Muscle of leg (tissue), 3 donors: ENCODE measurements at regions not wholly inside any gene's neighbourhood (a gene's known extent, or its start where the extent isn't known, plus 50 kb on each side); places are given as distances from the start of the nearest gene placed in this dataset.

ENCODE experiments used
- DNase-seq: peaks from one replicate; pipeline ENCODE4 v3.0.0; 2013
- H3K27ac ChIP-seq: one replicate; pipeline ENCODE4 v1.5.1; 2013; ENCODE audit warnings: mild to moderate bottlenecking, low read length, control low read depth
- H3K27me3 ChIP-seq: one replicate; pipeline ENCODE4 v1.6.1; 2013; ENCODE audit warnings: low read length; ENCODE audit not compliant: control insufficient read depth, insufficient read depth
- H3K36me3 ChIP-seq: one replicate; pipeline ENCODE4 v1.6.1; 2013; ENCODE audit warnings: low read length; ENCODE audit not compliant: control insufficient read depth, insufficient read depth
- H3K4me1 ChIP-seq: one replicate; pipeline ENCODE4 v1.6.1; 2013; ENCODE audit warnings: low read length; ENCODE audit not compliant: control insufficient read depth, insufficient read depth
- H3K4me3 ChIP-seq: one replicate; pipeline ENCODE4 v1.5.1; 2013; ENCODE audit warnings: low read length, control low read depth
- H3K9me3 ChIP-seq: replicated peaks from 2 replicates; pipeline ENCODE4 v1.6.1; 2013; ENCODE audit warnings: low read depth, low read length; ENCODE audit not compliant: control insufficient read depth
- WGBS: methylation state at CpG from one replicate; pipeline ENCODE4 v1.1.5; 2013; ENCODE audit warnings: missing lambda C conversion rate; ENCODE audit not compliant: insufficient coverage; 5-methylcytosine and 5-hydroxymethylcytosine counted together

- WGBS, result 21% methylated on average over 4 of the region's 9 CpGs
- peaks cover 20% of the 10 kb centered on the region for H3K4me1 ChIP-seq
- peak; percentile 74 for DNase-seq
- no peaks in the 10 kb centered on the region for H3K9me3 ChIP-seq
- no peaks in the 10 kb centered on the region for H3K36me3 ChIP-seq
- no peak overlapping the region for H3K4me3 ChIP-seq
- no peaks in the 10 kb centered on the region for H3K27me3 ChIP-seq
- H3K27ac ChIP-seq, result peak overlapping the region; percentile 71
Observed at GRCh38 chr3:107969994-107970819, 120.6 kb downstream of the CD47 start.

GRCh38 chr3:107969525-107969924, 121.3 kb downstream of the CD47 start:
- peak overlapping the region; percentile 48 for H3K27ac ChIP-seq
- no peaks in the 10 kb centered on the region for H3K27me3 ChIP-seq
- no peaks in the 10 kb centered on the region for H3K36me3 ChIP-seq
- H3K4me3 ChIP-seq, result no peak overlapping the region
- no peak for DNase-seq
- 76% methylated on average over 4 of the region's 4 CpGs for WGBS
- peaks cover 20% of the 10 kb centered on the region for H3K4me1 ChIP-seq
- no peaks in the 10 kb centered on the region for H3K9me3 ChIP-seq

- no peak overlapping the region for H3K4me3 ChIP-seq
- 60% methylated on average over 2 of the region's 5 CpGs for WGBS
- no peak for DNase-seq
- no peaks in the 10 kb centered on the region for H3K9me3 ChIP-seq
- no peak overlapping the region for H3K27ac ChIP-seq
- H3K36me3 ChIP-seq, result no peaks in the 10 kb centered on the region
- H3K4me1 ChIP-seq, result peaks cover 18% of the 10 kb centered on the region
- no peaks in the 10 kb centered on the region for H3K27me3 ChIP-seq
Observed at GRCh38 chr3:107966276-107966675, 124.6 kb downstream of the CD47 start.

GRCh38 chr3:107965136-107965655, 125.6 kb downstream of the CD47 start:
- no peak for DNase-seq
- Histone ChIP-seq H3K27me3 (no peaks in the 10 kb centered on the region), H3K9me3 (no peaks in the 10 kb centered on the region), H3K27ac (no peak overlapping the region), H3K4me3 (no peak overlapping the region), H3K36me3 (no peaks in the 10 kb centered on the region), H3K4me1 (peaks cover 8% of the 10 kb centered on the region)
- WGBS, result no CpG with 5 or more reads among the region's 5 CpGs

- no CpG with 5 or more reads among the region's 1 CpG for WGBS
- H3K9me3 ChIP-seq, result no peaks in the 10 kb centered on the region
- H3K4me3 ChIP-seq, result no peak overlapping the region
- no peak overlapping the region for H3K27ac ChIP-seq
- no peaks in the 10 kb centered on the region for H3K36me3 ChIP-seq
- no peaks in the 10 kb centered on the region for H3K27me3 ChIP-seq
- no peak for DNase-seq
- peaks cover 5% of the 10 kb centered on the region for H3K4me1 ChIP-seq
Observed at GRCh38 chr3:107963581-107963980, 127.2 kb downstream of the CD47 start.

GRCh38 chr3:107962946-107963345, 127.9 kb downstream of the CD47 start:
- Histone ChIP-seq H3K27me3 (no peaks in the 10 kb centered on the region), H3K27ac (no peak overlapping the region), H3K36me3 (no peaks in the 10 kb centered on the region), H3K4me1 (peaks cover 7% of the 10 kb centered on the region), H3K4me3 (no peak overlapping the region), H3K9me3 (no peaks in the 10 kb centered on the region)
- no peak for DNase-seq
- 60% methylated on average over 1 of the region's 3 CpGs for WGBS

GRCh38 chr3:107962037-107962436, 128.8 kb downstream of the CD47 start:
- Histone ChIP-seq H3K27ac (no peak overlapping the region), H3K36me3 (no peaks in the 10 kb centered on the region), H3K4me1 (peaks cover 10% of the 10 kb centered on the region), H3K27me3 (no peaks in the 10 kb centered on the region), H3K4me3 (no peak overlapping the region), H3K9me3 (no peaks in the 10 kb centered on the region)
- no peak for DNase-seq
- WGBS, result 100% methylated on average over 3 of the region's 4 CpGs

- H3K27me3 ChIP-seq, result no peaks in the 10 kb centered on the region
- peaks cover 13% of the 10 kb centered on the region for H3K4me1 ChIP-seq
- no peak overlapping the region for H3K4me3 ChIP-seq
- peak overlapping the region; percentile 33 for H3K27ac ChIP-seq
- no peaks in the 10 kb centered on the region for H3K9me3 ChIP-seq
- H3K36me3 ChIP-seq, result no peaks in the 10 kb centered on the region
- DNase-seq, result peak; percentile 61
- WGBS, result 100% methylated on average over 1 of the region's 2 CpGs
Observed at GRCh38 chr3:107959550-107960154, 131.2 kb downstream of the CD47 start.

- H3K27ac ChIP-seq, result peak overlapping the region; percentile 89
- DNase-seq, result no peak
- no peaks in the 10 kb centered on the region for H3K9me3 ChIP-seq
- no CpG with 5 or more reads among the region's 1 CpG for WGBS
- H3K4me3 ChIP-seq, result no peak overlapping the region
- peaks cover 13% of the 10 kb centered on the region for H3K4me1 ChIP-seq
- H3K36me3 ChIP-seq, result no peaks in the 10 kb centered on the region
- no peaks in the 10 kb centered on the region for H3K27me3 ChIP-seq
Observed at GRCh38 chr3:107958146-107958545, 132.7 kb downstream of the CD47 start.

- no peaks in the 10 kb centered on the region for H3K9me3 ChIP-seq
- H3K27ac ChIP-seq, result peak overlapping the region; percentile 89
- 8% methylated on average over 5 of the region's 10 CpGs for WGBS
- no peak overlapping the region for H3K4me3 ChIP-seq
- H3K27me3 ChIP-seq, result no peaks in the 10 kb centered on the region
- H3K4me1 ChIP-seq, result peaks cover 13% of the 10 kb centered on the region
- peak; percentile 99 for DNase-seq
- no peaks in the 10 kb centered on the region for H3K36me3 ChIP-seq
Observed at GRCh38 chr3:107956991-107957900, 133.6 kb downstream of the CD47 start.
